ENCODE measurements at regions not wholly inside any gene's neighbourhood (a gene's known extent, or its start where the extent isn't known, plus 50 kb on each side); places are given as distances from the start of the nearest gene placed in this dataset.

GRCh38 chr5:7250004-7250403, 145.9 kb upstream of the ADCY2 start (continued):
- no peak for TF ChIP-seq ZNF532 (CRISPR knock-in tag; IDR thresholded peaks at IDR 0.05; ENCODE audit: borderline replicate concordance)

DNA sequence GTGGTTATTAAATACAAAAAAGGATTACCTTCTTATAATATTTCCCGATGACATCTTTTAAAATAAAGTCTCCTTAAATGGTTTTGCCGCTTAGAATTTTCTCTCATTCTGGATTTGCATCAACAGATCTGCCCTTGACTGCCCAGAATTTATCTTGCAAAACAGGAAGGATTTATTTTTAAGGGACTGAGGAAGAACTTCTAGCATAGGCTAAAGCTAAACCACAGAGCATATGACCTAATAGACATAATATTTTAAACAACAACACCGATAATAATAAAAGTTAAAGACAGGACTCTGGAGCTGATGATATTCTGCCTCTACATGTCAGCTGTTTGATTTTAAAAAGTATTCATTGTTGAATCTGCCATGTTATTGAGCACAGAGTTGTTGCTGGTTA, 145.3 kb upstream of the ADCY2 start:
- Mint-ChIP-seq H3K9me3 (peaks cover 5% of the 10 kb centered on the region), H3K4me1 (peaks cover 6% of the 10 kb centered on the region; the same call in 1 of the 2 replicates), H3K27ac (no peak overlapping the region), H3K27me3 (ENCODE audit: low read depth) (no peaks in the 10 kb centered on the region; the same call in 1 of the 2 replicates), H3K4me3 (no peak overlapping the region), H3K36me3 (peaks cover under 1% of the 10 kb centered on the region; the same call in 1 of the 2 replicates)
- POLR2A ChIA-PET, result no interaction called here
- DNase-seq (ENCODE audit: low spot score), result no peak
- CTCF ChIA-PET, result interaction anchor here (0.6 to 1.7 kb wide), 2 partner anchors 430 to 1134 kb away, joined by 4 to 6 read pairs; no protein-coding TSS in a partner anchor
- ATAC-seq, result no peak
- TF ChIP-seq ZNF317 (CRISPR knock-in tag; IDR thresholded peaks at IDR 0.05; ENCODE audit: borderline replicate concordance, low read depth), result no peak
- TF ChIP-seq EMX1 (CRISPR knock-in tag; IDR thresholded peaks at IDR 0.05), result no peak
- TF ChIP-seq, protein P1, sequence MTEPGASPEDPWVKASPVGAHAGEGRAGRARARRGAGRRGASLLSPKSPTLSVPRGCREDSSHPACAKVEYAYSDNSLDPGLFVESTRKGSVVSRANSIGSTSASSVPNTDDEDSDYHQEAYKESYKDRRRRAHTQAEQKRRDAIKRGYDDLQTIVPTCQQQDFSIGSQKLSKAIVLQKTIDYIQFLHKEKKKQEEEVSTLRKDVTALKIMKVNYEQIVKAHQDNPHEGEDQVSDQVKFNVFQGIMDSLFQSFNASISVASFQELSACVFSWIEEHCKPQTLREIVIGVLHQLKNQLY (CRISPR knock-in tag; IDR thresholded peaks at IDR 0.05), result no peak
- TF ChIP-seq, protein P2, sequence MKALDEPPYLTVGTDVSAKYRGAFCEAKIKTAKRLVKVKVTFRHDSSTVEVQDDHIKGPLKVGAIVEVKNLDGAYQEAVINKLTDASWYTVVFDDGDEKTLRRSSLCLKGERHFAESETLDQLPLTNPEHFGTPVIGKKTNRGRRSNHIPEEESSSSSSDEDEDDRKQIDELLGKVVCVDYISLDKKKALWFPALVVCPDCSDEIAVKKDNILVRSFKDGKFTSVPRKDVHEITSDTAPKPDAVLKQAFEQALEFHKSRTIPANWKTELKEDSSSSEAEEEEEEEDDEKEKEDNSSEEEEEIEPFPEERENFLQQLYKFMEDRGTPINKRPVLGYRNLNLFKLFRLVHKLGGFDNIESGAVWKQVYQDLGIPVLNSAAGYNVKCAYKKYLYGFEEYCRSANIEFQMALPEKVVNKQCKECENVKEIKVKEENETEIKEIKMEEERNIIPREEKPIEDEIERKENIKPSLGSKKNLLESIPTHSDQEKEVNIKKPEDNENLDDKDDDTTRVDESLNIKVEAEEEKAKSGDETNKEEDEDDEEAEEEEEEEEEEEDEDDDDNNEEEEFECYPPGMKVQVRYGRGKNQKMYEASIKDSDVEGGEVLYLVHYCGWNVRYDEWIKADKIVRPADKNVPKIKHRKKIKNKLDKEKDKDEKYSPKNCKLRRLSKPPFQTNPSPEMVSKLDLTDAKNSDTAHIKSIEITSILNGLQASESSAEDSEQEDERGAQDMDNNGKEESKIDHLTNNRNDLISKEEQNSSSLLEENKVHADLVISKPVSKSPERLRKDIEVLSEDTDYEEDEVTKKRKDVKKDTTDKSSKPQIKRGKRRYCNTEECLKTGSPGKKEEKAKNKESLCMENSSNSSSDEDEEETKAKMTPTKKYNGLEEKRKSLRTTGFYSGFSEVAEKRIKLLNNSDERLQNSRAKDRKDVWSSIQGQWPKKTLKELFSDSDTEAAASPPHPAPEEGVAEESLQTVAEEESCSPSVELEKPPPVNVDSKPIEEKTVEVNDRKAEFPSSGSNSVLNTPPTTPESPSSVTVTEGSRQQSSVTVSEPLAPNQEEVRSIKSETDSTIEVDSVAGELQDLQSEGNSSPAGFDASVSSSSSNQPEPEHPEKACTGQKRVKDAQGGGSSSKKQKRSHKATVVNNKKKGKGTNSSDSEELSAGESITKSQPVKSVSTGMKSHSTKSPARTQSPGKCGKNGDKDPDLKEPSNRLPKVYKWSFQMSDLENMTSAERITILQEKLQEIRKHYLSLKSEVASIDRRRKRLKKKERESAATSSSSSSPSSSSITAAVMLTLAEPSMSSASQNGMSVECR (CRISPR knock-in tag; IDR thresholded peaks at IDR 0.05; ENCODE audit: borderline replicate concordance), result no peak
- TF ChIP-seq, protein P3, sequence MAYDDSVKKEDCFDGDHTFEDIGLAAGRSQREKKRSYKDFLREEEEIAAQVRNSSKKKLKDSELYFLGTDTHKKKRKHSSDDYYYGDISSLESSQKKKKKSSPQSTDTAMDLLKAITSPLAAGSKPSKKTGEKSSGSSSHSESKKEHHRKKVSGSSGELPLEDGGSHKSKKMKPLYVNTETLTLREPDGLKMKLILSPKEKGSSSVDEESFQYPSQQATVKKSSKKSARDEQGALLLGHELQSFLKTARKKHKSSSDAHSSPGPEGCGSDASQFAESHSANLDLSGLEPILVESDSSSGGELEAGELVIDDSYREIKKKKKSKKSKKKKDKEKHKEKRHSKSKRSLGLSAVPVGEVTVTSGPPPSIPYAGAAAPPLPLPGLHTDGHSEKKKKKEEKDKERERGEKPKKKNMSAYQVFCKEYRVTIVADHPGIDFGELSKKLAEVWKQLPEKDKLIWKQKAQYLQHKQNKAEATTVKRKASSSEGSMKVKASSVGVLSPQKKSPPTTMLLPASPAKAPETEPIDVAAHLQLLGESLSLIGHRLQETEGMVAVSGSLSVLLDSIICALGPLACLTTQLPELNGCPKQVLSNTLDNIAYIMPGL (CRISPR knock-in tag; IDR thresholded peaks at IDR 0.05), result no peak
- no peak for TF ChIP-seq CREM (CRISPR knock-in tag; IDR thresholded peaks at IDR 0.05)
- TF ChIP-seq, protein P4, sequence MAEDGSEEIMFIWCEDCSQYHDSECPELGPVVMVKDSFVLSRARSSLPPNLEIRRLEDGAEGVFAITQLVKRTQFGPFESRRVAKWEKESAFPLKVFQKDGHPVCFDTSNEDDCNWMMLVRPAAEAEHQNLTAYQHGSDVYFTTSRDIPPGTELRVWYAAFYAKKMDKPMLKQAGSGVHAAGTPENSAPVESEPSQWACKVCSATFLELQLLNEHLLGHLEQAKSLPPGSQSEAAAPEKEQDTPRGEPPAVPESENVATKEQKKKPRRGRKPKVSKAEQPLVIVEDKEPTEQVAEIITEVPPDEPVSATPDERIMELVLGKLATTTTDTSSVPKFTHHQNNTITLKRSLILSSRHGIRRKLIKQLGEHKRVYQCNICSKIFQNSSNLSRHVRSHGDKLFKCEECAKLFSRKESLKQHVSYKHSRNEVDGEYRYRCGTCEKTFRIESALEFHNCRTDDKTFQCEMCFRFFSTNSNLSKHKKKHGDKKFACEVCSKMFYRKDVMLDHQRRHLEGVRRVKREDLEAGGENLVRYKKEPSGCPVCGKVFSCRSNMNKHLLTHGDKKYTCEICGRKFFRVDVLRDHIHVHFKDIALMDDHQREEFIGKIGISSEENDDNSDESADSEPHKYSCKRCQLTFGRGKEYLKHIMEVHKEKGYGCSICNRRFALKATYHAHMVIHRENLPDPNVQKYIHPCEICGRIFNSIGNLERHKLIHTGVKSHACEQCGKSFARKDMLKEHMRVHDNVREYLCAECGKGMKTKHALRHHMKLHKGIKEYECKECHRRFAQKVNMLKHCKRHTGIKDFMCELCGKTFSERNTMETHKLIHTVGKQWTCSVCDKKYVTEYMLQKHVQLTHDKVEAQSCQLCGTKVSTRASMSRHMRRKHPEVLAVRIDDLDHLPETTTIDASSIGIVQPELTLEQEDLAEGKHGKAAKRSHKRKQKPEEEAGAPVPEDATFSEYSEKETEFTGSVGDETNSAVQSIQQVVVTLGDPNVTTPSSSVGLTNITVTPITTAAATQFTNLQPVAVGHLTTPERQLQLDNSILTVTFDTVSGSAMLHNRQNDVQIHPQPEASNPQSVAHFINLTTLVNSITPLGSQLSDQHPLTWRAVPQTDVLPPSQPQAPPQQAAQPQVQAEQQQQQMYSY (CRISPR knock-in tag; IDR thresholded peaks at IDR 0.05), result no peak
- no peak for TF ChIP-seq SP1 (CRISPR knock-in tag; conservative IDR thresholded peaks at IDR 0.05)
- no peak for TF ChIP-seq MYBL2 (CRISPR knock-in tag; IDR thresholded peaks at IDR 0.05)
- TF ChIP-seq FOXJ3 (CRISPR knock-in tag; IDR thresholded peaks at IDR 0.05; ENCODE audit: borderline replicate concordance), result no peak
- TF ChIP-seq ZNF232 (CRISPR knock-in tag; IDR thresholded peaks at IDR 0.05), result no peak
- TF ChIP-seq USF1 (CRISPR knock-in tag; IDR thresholded peaks at IDR 0.05), result no peak
- no peak for TF ChIP-seq TCF7 (CRISPR knock-in tag; IDR thresholded peaks at IDR 0.05; ENCODE audit: low read depth)
- TF ChIP-seq, protein P5, sequence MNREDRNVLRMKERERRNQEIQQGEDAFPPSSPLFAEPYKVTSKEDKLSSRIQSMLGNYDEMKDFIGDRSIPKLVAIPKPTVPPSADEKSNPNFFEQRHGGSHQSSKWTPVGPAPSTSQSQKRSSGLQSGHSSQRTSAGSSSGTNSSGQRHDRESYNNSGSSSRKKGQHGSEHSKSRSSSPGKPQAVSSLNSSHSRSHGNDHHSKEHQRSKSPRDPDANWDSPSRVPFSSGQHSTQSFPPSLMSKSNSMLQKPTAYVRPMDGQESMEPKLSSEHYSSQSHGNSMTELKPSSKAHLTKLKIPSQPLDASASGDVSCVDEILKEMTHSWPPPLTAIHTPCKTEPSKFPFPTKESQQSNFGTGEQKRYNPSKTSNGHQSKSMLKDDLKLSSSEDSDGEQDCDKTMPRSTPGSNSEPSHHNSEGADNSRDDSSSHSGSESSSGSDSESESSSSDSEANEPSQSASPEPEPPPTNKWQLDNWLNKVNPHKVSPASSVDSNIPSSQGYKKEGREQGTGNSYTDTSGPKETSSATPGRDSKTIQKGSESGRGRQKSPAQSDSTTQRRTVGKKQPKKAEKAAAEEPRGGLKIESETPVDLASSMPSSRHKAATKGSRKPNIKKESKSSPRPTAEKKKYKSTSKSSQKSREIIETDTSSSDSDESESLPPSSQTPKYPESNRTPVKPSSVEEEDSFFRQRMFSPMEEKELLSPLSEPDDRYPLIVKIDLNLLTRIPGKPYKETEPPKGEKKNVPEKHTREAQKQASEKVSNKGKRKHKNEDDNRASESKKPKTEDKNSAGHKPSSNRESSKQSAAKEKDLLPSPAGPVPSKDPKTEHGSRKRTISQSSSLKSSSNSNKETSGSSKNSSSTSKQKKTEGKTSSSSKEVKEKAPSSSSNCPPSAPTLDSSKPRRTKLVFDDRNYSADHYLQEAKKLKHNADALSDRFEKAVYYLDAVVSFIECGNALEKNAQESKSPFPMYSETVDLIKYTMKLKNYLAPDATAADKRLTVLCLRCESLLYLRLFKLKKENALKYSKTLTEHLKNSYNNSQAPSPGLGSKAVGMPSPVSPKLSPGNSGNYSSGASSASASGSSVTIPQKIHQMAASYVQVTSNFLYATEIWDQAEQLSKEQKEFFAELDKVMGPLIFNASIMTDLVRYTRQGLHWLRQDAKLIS (CRISPR knock-in tag; IDR thresholded peaks at IDR 0.05; ENCODE audit: borderline replicate concordance), result no peak
- no peak for TF ChIP-seq ZNF396 (CRISPR knock-in tag; IDR thresholded peaks at IDR 0.05; ENCODE audit: borderline replicate concordance)
